PC-9 (cell line): ENCODE measurements at regions not wholly inside any gene's neighbourhood (a gene's known extent, or its start where the extent isn't known, plus 50 kb on each side); places are given as distances from the start of the nearest gene placed in this dataset.

ENCODE experiments used
- CTCF ChIP-seq: fragments of 200-600 bp; sonication (generic); conservative IDR thresholded peaks from 2 replicates; pipeline ENCODE4 v1.6.1; 2017; ENCODE audit warnings: mixed run types, antibody characterized with exemption, mild to moderate bottlenecking, moderate library complexity
- EZH2 ChIP-seq: fragments of 200-600 bp; sonication (generic); IDR thresholded peaks from 2 replicates; pipeline ENCODE4 v1.8.0; 2017; ENCODE audit warnings: antibody characterized with exemption, low read depth

- TF ChIP-seq CTCF (no peak), EZH2 (no peak)
Measured at GRCh38 chr4:111454961-111455360, 690.3 kb upstream of the FAM241A start.
